Activated T-helper 17 cell treated with anti-CD3 and anti-CD28 coated beads, Interleukin-2, amount 50 U/mL, for 72 hours (primary cell): ENCODE measurements at regions not wholly inside any gene's neighbourhood (a gene's known extent, or its start where the extent isn't known, plus 50 kb on each side); places are given as distances from the start of the nearest gene placed in this dataset.
A peak's percentile ranks its signal among the peaks of the same experiment; 100 is the strongest.

Source experiments
- ATAC-seq: fragments of 150-1000 bp; cut with Tn5 transposase; replicated peaks from 2 replicates; pipeline ENCODE4 v1.10.0; 2021; ENCODE audit warnings: mild to moderate bottlenecking, moderate library complexity
- H3K27ac Mint-ChIP-seq: one replicate; pipeline ENCODE4 v1.8.0; 2022; ENCODE audit warnings: mixed read lengths
- H3K27me3 Mint-ChIP-seq: one replicate; pipeline ENCODE4 v1.8.0; 2022; ENCODE audit warnings: mixed read lengths
- H3K36me3 Mint-ChIP-seq: one replicate; pipeline ENCODE4 v1.8.0; 2022; ENCODE audit warnings: low read depth, mild to moderate bottlenecking, mixed read lengths
- H3K4me1 Mint-ChIP-seq: one replicate; pipeline ENCODE4 v1.8.0; 2022; ENCODE audit warnings: mixed read lengths
- H3K4me3 Mint-ChIP-seq: one replicate; pipeline ENCODE4 v1.8.0; 2022; ENCODE audit warnings: mild to moderate bottlenecking, mixed read lengths
- H3K9me3 Mint-ChIP-seq: one replicate; pipeline ENCODE4 v1.8.0; 2022; ENCODE audit warnings: mixed read lengths

DNA sequence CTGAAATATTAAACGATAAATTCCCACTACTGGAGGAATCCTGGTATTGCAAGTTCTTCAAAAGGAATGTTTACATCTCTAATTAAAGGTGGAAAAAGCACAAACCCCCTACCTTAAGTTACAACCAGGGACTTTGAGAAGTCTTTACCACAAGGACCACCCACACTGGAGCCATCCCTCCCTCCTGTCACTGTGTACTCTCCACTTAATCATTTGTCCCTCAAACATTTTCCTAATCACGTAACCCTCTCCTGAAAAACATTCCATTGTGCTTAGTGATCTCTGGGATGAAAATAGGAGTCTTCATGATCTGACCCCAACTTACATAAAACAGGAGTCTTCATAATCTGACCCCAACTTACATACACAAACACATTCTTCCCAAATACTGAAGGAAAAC, 85.7 kb downstream of the SUCLG1 start:
- Mint-ChIP-seq H3K27me3 (peaks cover 17% of the 10 kb centered on the region), H3K4me1 (no peaks in the 10 kb centered on the region), H3K36me3 (no peaks in the 10 kb centered on the region), H3K27ac (no peak overlapping the region), H3K9me3 (no peaks in the 10 kb centered on the region), H3K4me3 (no peak overlapping the region)
- no peak for ATAC-seq

DNA sequence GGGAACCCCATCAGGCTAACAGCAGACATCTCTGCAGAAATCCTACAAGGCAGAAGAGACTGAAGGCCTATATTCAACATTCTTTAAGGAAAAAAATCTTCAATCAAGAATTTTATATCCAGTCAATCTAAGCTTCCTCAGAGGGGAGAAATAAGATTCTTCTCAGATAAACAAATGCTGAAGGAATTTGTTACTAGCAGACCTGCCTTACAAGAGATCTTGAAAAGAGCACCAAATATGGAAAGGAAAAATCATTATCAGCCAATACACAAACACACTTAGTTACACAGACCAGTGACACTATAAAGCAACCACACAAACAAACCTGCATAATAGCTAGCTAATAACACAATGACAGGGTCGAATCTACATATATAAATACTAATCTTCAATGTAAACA, 96.5 kb downstream of the SUCLG1 start:
- H3K9me3 Mint-ChIP-seq = peaks cover 17% of the 10 kb centered on the region
- no peak for ATAC-seq
- H3K27me3 Mint-ChIP-seq = peaks cover 34% of the 10 kb centered on the region
- no peak overlapping the region for H3K27ac Mint-ChIP-seq
- H3K36me3 Mint-ChIP-seq = no peaks in the 10 kb centered on the region
- H3K4me3 Mint-ChIP-seq = no peak overlapping the region
- no peaks in the 10 kb centered on the region for H3K4me1 Mint-ChIP-seq

DNA sequence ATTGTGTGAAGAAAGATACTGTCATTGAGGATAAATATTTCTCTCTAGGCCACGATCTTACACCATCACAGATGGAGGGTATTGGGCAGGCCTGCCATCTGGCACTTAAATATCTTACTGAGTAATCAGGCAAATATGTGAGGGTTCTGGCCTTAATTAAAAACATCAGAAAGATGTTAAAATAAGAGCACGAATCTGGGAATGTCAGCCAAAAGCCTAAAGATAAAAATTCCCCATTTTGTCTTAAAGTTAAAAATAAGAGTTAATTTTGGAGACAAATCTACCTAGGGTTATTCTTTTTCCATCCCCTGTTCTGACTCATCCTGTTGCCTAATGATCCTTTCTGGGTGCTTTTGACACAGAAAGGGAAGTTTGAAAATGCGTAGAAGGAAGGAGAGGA, 121.0 kb downstream of the SUCLG1 start:
- H3K4me1 Mint-ChIP-seq = no peaks in the 10 kb centered on the region
- no peaks in the 10 kb centered on the region for H3K9me3 Mint-ChIP-seq
- H3K36me3 Mint-ChIP-seq = no peaks in the 10 kb centered on the region
- no peak overlapping the region for H3K27ac Mint-ChIP-seq
- H3K4me3 Mint-ChIP-seq = no peak overlapping the region
- no peak for ATAC-seq
- H3K27me3 Mint-ChIP-seq = peaks cover 11% of the 10 kb centered on the region

DNA sequence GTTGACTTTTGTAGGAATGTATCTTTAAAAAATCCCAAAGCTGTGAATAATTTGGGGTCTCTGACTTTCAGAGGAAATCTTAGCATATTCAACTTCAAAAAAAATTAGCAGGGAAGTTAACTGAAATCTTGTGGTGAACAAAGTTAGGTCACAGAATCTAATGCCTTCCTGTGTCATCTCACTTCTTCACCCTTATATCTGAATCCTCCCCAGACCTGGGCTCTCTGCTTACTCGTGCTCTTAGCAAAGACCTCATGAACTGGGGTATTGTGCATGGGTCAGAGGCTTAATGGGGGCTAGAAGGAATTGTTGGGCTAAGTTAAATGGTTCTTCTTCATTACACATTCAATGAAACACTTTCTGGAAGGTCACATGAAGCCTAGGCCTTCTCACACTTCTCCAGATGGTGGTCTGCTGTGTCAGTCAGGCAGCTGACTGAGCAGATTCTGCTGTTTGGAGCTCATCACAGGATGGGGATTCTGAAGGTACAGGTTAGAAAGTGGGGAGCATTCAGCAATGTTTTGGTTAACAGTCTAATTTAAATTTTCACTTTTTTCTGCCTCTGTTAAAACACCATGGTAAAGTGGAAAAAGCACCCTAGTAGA, 131.3 kb downstream of the SUCLG1 start:
- Mint-ChIP-seq H3K4me1 (no peaks in the 10 kb centered on the region), H3K4me3 (no peak overlapping the region), H3K36me3 (no peaks in the 10 kb centered on the region), H3K27me3 (peaks cover 40% of the 10 kb centered on the region), H3K9me3 (no peaks in the 10 kb centered on the region), H3K27ac (no peak overlapping the region)
- ATAC-seq = no peak

DNA sequence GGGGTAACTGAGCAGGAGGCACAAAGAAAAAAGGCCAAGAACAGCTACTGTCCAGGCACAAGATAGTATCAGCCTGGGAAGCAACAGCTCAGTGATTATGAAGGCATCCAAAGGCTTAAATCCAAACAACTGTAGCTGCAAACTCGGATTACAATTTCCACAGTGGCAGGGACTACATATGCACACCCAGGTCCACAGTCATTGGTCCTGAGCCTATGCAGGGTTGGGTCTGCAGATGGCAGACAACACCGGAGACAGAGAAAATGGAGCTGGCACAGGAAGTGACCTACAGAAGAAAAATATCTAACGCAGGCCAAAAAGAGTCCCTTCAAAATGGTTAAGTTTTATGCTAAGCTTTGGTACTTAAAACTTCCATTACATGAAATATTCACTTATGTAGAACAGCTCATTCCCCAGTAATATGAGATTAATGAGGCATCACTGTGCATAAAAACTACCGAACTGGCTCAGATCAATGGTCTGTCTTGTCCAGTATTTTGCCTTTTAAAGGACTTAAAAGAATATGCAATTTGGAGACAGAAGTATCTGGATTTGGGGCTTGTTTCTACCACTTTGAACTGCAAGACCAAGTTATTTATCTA, 132.1 kb downstream of the SUCLG1 start:
- Mint-ChIP-seq H3K4me3 (no peak overlapping the region), H3K4me1 (no peaks in the 10 kb centered on the region)

DNA sequence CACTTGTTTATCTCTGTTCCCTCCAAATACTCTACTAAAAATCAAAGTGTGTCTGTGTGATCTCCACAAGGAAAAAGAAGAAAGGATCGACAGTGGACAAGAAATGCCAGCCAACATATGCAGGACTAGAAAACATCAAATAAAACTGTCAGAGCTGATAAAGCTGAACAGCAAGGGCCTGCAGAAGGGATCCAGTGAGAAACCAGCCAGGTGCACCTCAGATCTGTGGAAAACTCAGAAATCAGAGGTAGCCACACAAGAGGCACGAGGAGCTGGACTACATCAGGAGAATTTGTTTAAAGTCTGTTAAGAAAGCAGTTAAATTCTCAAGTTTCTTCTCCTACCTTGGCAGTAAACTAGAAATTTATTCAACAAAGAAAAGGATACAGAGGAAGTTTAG, 135.2 kb downstream of the SUCLG1 start:
- H3K4me3 Mint-ChIP-seq = no peak overlapping the region
- H3K4me1 Mint-ChIP-seq = no peaks in the 10 kb centered on the region
- no peaks in the 10 kb centered on the region for H3K9me3 Mint-ChIP-seq
- H3K36me3 Mint-ChIP-seq = no peaks in the 10 kb centered on the region
- no peak for ATAC-seq
- no peak overlapping the region for H3K27ac Mint-ChIP-seq
- H3K27me3 Mint-ChIP-seq = peaks cover 36% of the 10 kb centered on the region

More for the DNA sequence above, 132.1 kb downstream of the SUCLG1 start:
- no peak for ATAC-seq
- Mint-ChIP-seq H3K27me3 (peaks cover 37% of the 10 kb centered on the region), H3K9me3 (no peaks in the 10 kb centered on the region), H3K36me3 (no peaks in the 10 kb centered on the region), H3K27ac (no peak overlapping the region)

DNA sequence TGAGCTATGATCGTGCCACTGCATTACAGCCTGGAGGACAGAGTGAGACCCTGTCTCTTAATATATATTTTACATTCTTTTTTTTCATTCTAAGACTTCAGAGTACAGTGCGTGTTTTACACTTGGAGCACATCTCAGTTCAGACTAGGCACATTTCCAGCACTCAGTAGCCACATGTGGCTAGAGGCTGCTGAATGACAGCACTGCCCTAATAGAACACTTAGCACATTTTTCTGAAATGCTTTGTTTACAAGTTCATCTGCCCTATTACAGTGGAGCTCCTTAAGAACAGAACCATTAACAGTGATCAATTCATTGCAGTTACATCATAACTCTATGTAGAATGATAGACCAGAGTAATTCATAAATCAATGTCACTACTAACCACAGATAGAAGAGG, 138.1 kb downstream of the SUCLG1 start:
- Mint-ChIP-seq H3K27me3 (peaks cover 27% of the 10 kb centered on the region), H3K9me3 (no peaks in the 10 kb centered on the region), H3K4me1 (no peaks in the 10 kb centered on the region), H3K36me3 (no peaks in the 10 kb centered on the region), H3K4me3 (no peak overlapping the region), H3K27ac (no peak overlapping the region)
- no peak for ATAC-seq

DNA sequence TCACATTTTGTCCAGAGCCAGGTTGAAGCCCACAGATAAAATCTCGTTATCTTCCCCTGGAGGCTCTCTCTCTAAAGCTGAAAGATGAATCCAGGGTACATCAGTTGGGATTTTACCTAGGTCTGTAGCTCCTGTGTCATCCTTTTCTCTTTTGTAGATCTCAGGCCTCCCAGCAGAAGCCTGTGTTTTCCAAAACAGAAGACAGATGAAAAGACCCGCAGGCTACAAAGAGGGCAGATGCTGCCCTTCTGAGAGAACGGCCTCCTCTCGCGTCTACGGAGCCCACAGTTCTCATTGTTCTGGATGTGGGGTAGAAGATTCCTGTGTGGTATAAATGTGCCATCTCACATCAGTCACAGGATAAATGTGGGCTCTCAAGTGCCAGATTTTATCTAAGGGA, 139.5 kb downstream of the SUCLG1 start:
- no peaks in the 10 kb centered on the region for H3K36me3 Mint-ChIP-seq
- H3K27me3 Mint-ChIP-seq = peaks cover 27% of the 10 kb centered on the region
- H3K4me1 Mint-ChIP-seq = no peaks in the 10 kb centered on the region
- no peaks in the 10 kb centered on the region for H3K9me3 Mint-ChIP-seq
- no peak overlapping the region for H3K4me3 Mint-ChIP-seq
- ATAC-seq = no peak
- H3K27ac Mint-ChIP-seq = no peak overlapping the region

DNA sequence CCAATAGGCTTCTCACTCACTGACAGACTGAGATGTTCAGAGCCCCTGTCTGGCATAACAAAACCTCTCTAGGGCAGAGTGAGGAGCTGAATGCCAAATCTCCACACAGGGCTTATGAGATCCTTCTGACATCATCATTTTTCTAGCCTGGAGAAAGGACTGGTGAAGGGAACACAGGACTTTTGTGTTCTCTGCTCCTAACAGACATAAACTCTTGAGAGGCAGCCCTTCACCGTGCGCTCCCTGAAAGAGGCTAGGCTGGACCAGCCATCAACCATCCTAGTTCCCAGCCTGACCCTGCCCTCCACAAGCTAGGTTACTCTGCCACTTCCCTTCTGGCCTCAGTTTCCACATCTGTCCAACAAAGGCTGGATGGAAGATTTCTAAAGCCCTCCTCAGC, 141.9 kb downstream of the SUCLG1 start:
- no peaks in the 10 kb centered on the region for H3K4me1 Mint-ChIP-seq
- H3K9me3 Mint-ChIP-seq = no peaks in the 10 kb centered on the region
- no peak for ATAC-seq
- peaks cover 14% of the 10 kb centered on the region for H3K27me3 Mint-ChIP-seq
- H3K36me3 Mint-ChIP-seq = no peaks in the 10 kb centered on the region
- no peak overlapping the region for H3K27ac Mint-ChIP-seq
- H3K4me3 Mint-ChIP-seq = no peak overlapping the region

DNA sequence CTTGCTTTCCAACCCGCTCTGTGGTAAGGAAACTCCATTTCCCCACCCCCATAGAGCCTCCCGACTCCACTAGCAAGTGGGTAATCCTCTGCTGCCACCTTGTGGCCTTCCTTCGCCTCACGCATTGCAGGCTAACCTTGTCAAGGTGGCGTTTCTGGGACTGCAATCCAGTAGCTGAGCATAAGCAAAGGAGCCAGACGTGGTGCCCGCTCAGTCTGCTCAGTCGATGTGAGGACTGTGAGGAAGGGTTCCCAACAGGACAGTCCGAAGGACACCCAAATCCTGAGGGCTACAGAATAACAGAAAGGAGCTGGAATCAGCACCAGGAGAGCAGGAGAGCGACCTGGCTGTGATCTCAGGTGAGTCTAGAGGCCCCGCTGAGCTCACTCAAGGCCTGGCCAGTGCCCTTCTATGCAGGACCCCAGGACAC, 144.2 kb downstream of the SUCLG1 start:
- H3K27me3 Mint-ChIP-seq = peaks cover 12% of the 10 kb centered on the region
- peak; percentile 80 for ATAC-seq

DNA sequence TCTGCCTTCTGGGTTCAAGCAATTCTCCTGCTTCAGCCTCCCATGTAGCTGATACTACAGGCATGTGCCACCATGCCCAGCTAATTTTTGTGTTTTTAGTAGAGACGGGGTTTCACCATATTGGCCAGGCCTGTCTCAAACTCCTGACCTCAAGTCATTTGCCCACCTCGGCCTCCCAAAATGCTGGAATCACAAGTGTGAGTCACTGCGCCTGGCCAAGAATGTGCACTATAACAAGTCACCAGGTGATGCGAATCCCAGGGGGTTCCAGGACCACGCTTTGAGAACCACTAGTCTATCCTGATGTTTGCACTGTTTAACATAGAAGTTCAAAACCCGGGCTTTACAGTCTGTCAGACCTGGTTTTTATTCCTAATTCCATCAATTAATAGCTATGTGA, 144.8 kb downstream of the SUCLG1 start:
- no peaks in the 10 kb centered on the region for H3K9me3 Mint-ChIP-seq
- H3K36me3 Mint-ChIP-seq = no peaks in the 10 kb centered on the region
- no peak overlapping the region for H3K4me3 Mint-ChIP-seq
- H3K27ac Mint-ChIP-seq = no peak overlapping the region
- peaks cover 12% of the 10 kb centered on the region for H3K27me3 Mint-ChIP-seq
- no peak for ATAC-seq
- H3K4me1 Mint-ChIP-seq = no peaks in the 10 kb centered on the region

More for the DNA sequence above, 144.2 kb downstream of the SUCLG1 start:
- Mint-ChIP-seq H3K4me3 (no peak overlapping the region), H3K36me3 (no peaks in the 10 kb centered on the region), H3K4me1 (no peaks in the 10 kb centered on the region), H3K9me3 (no peaks in the 10 kb centered on the region), H3K27ac (no peak overlapping the region)

DNA sequence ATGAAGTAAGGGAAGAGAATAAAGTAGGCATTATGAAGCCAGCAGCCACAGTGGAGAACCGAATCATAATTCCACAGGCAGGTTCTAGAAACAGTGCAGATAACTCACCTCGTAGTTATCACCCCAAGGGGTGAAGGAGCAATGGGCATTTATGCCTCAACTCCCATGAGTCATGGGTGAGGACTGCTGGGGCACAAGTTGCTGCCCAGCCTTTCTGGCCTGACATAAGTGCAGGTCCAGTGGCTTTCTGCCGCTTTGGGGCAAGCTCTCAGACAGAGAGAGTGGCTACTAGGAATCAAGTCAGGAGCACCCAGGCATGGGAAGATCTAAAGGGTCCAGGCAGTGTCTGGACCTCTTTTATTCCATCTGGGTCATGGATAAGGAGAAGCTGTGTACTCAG, 149.8 kb downstream of the SUCLG1 start:
- no peak for ATAC-seq
- Mint-ChIP-seq H3K4me3 (no peak overlapping the region), H3K27ac (no peak overlapping the region), H3K36me3 (no peaks in the 10 kb centered on the region), H3K4me1 (no peaks in the 10 kb centered on the region), H3K27me3 (peaks cover 11% of the 10 kb centered on the region), H3K9me3 (peaks cover 5% of the 10 kb centered on the region)

DNA sequence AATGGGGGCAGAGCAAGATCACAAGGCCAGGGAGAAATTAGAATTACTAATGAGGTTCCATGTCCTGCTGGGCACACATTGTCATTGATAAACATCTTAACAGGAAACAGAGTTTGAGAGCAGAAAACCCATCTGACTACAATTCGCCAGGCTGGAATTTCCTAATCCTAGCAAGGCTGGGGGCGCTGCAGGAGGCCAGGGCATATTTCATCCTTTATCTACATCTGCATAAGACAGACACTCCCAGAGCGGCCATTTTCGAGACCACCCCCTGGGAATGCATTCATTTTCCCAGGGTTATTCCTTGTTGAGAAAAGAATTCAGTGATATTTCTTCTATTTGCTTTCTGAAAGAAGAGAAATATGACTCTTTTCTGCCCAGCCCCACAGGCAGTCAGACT, 152.7 kb downstream of the SUCLG1 start:
- Mint-ChIP-seq H3K27ac (no peak overlapping the region), H3K27me3 (peaks cover 11% of the 10 kb centered on the region), H3K9me3 (peaks cover 5% of the 10 kb centered on the region), H3K4me1 (no peaks in the 10 kb centered on the region), H3K36me3 (no peaks in the 10 kb centered on the region), H3K4me3 (no peak overlapping the region)
- ATAC-seq = no peak

DNA sequence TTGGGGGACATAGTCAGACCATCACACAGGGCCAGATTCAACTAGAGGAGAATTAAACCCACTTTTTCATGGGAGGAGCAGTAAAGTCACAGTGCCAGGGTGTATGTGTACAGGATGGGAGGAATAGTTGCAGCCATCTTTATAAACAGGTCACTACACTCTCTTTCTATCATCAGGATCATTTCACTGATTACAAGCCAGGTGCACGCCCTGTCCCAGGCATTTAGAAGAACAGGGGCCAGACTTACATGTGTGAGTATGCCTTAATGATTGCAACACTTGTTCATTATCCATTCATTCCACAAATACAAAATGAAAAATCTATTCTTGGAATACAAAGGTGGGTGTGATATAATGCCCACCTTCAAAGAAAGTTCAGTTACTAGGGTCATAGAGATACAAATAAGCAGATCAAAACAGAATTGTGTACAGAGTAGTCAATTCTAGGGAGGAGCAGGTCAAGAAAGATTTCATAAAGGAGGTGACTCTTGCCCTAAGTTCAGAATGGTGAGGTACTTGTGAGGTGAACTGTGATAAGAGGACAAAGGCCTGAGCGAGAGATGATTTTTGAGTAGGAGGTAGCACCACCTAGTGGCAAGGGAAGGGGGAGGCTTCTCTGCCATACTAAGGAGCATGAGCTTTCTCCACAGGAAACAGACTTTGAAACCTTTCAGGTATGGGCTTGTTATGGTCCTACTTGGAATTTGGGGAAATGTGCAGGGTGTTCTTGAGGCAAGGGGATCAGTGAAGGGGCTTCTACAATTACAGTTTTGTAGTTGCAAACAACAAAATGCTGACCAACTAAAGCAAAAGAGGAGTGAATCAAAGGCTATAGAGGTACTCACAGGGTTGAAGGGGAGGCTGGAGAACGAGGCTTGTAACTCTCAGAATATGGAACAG, 156.3 kb downstream of the SUCLG1 start:
- peaks cover 6% of the 10 kb centered on the region for H3K27me3 Mint-ChIP-seq
- H3K27ac Mint-ChIP-seq = no peak overlapping the region
- peak; percentile 67 for ATAC-seq

DNA sequence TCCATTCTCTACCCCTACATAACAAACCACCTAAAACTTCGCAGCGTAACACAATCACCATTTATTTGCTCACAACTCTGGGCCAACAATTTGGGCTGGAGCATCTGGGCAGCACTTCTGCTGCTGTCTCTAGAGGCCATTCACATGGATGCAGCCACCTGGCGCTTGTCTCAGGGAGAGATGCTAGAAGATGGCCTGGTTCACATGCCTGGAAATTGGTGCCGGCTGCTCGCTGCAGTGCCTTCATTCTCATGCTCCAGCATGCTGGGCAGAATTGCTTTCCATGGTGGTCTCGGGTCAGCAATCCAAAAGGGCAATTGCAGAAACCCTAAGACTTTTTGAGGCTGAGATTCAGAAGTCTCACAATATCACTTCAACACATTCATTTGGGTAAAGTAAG, 157.4 kb downstream of the SUCLG1 start:
- Mint-ChIP-seq H3K27ac (no peak overlapping the region), H3K36me3 (no peaks in the 10 kb centered on the region), H3K4me3 (no peak overlapping the region), H3K27me3 (peaks cover 6% of the 10 kb centered on the region), H3K9me3 (peaks cover 5% of the 10 kb centered on the region), H3K4me1 (no peaks in the 10 kb centered on the region)
- ATAC-seq = no peak

More for the DNA sequence above, 156.3 kb downstream of the SUCLG1 start:
- Mint-ChIP-seq H3K4me1 (no peaks in the 10 kb centered on the region), H3K36me3 (no peaks in the 10 kb centered on the region), H3K4me3 (no peak overlapping the region), H3K9me3 (peaks cover 5% of the 10 kb centered on the region)
